HG03280 (cell line): ENCODE measurements at regions not wholly inside any gene's neighbourhood (a gene's known extent, or its start where the extent isn't known, plus 50 kb on each side); places are given as distances from the start of the nearest gene placed in this dataset.

Source experiments
- ATAC-seq: cut with Tn5 transposase; IDR thresholded peaks from one replicate; pipeline ENCODE4 v1.9.1; 2021; ENCODE audit warnings: mild to moderate bottlenecking, moderate library complexity; ENCODE audit not compliant: unreplicated experiment

GRCh38 chr9:7960320-7961050 is 160.9 kb upstream of the DMAC1 start:
- ATAC-seq, result no peak

GRCh38 chr9:7957803-7958202 is 158.2 kb upstream of the DMAC1 start:
- ATAC-seq, result no peak

- ATAC-seq, result no peak
Measured at GRCh38 chr9:7947577-7947976, 148.0 kb upstream of the DMAC1 start.

GRCh38 chr9:7946458-7946857 is 146.9 kb upstream of the DMAC1 start:
- ATAC-seq, result no peak

GRCh38 chr9:7944572-7944971 is 145.0 kb upstream of the DMAC1 start:
- ATAC-seq, result no peak

GRCh38 chr9:7937761-7938491 is 138.3 kb upstream of the DMAC1 start:
- no peak for ATAC-seq

GRCh38 chr9:7936996-7937395 is 137.4 kb upstream of the DMAC1 start:
- ATAC-seq, result no peak

- no peak for ATAC-seq
Measured at GRCh38 chr9:7936163-7936562, 136.6 kb upstream of the DMAC1 start.

GRCh38 chr9:7935681-7936080 is 136.1 kb upstream of the DMAC1 start:
- peak; percentile 50 for ATAC-seq

GRCh38 chr9:7932767-7933166 is 133.2 kb upstream of the DMAC1 start:
- no peak for ATAC-seq

- ATAC-seq, result no peak
Measured at GRCh38 chr9:7930613-7931012, 131.0 kb upstream of the DMAC1 start.

- ATAC-seq, result no peak
Measured at GRCh38 chr9:7921545-7922197, 122.1 kb upstream of the DMAC1 start.

- ATAC-seq, result no peak
Measured at GRCh38 chr9:7912037-7912535, 112.5 kb upstream of the DMAC1 start.

GRCh38 chr9:7910426-7911020 is 110.9 kb upstream of the DMAC1 start:
- no peak for ATAC-seq

GRCh38 chr9:7909537-7909936 is 110.0 kb upstream of the DMAC1 start:
- ATAC-seq, result no peak

- no peak for ATAC-seq
Measured at GRCh38 chr9:7907551-7908337, 108.2 kb upstream of the DMAC1 start.

GRCh38 chr9:7906783-7907550 is 107.4 kb upstream of the DMAC1 start:
- no peak for ATAC-seq

GRCh38 chr9:7901621-7902020 is 102.0 kb upstream of the DMAC1 start:
- no peak for ATAC-seq

- ATAC-seq, result no peak
Measured at GRCh38 chr9:7900541-7900940, 101.0 kb upstream of the DMAC1 start.

GRCh38 chr9:7899753-7900152 is 100.2 kb upstream of the DMAC1 start:
- ATAC-seq, result no peak
